ENCODE measurements at regions not wholly inside any gene's neighbourhood (a gene's known extent, or its start where the extent isn't known, plus 50 kb on each side); places are given as distances from the start of the nearest gene placed in this dataset.

- Mint-ChIP-seq H3K36me3 (ENCODE audit: low read depth) (no peaks in the 10 kb centered on the region), H3K27ac (no peak overlapping the region), H3K9me3 (no peaks in the 10 kb centered on the region), H3K4me3 (no peak overlapping the region), H3K27me3 (peaks cover 10% of the 10 kb centered on the region), H3K4me1 (peaks cover 5% of the 10 kb centered on the region)
- ATAC-seq (replicated peaks), result no peak
Measured at GRCh38 chr2:216553482-216554240, 55.0 kb downstream of the RPL37A start.

- peaks cover 10% of the 10 kb centered on the region for H3K27me3 Mint-ChIP-seq
- H3K9me3 Mint-ChIP-seq, result no peaks in the 10 kb centered on the region
- peaks cover 5% of the 10 kb centered on the region for H3K4me1 Mint-ChIP-seq
- H3K27ac Mint-ChIP-seq, result no peak overlapping the region
- H3K36me3 Mint-ChIP-seq (ENCODE audit: low read depth), result no peaks in the 10 kb centered on the region
- no peak overlapping the region for H3K4me3 Mint-ChIP-seq
- ATAC-seq (replicated peaks), result no peak
Measured at GRCh38 chr2:216554286-216554685, 55.6 kb downstream of the RPL37A start.

- no peak overlapping the region for H3K27ac Mint-ChIP-seq
- no peaks in the 10 kb centered on the region for H3K9me3 Mint-ChIP-seq
- H3K4me1 Mint-ChIP-seq, result peaks cover 5% of the 10 kb centered on the region
- peaks cover 10% of the 10 kb centered on the region for H3K27me3 Mint-ChIP-seq
- no peak overlapping the region for H3K4me3 Mint-ChIP-seq
- ATAC-seq (replicated peaks), result no peak
- H3K36me3 Mint-ChIP-seq (ENCODE audit: low read depth), result no peaks in the 10 kb centered on the region
Measured at GRCh38 chr2:216554755-216555154, 56.1 kb downstream of the RPL37A start.

GRCh38 chr2:216555274-216555673, 56.6 kb downstream of the RPL37A start:
- Mint-ChIP-seq H3K9me3 (no peaks in the 10 kb centered on the region), H3K4me3 (no peak overlapping the region), H3K4me1 (peaks cover 5% of the 10 kb centered on the region), H3K36me3 (ENCODE audit: low read depth) (no peaks in the 10 kb centered on the region), H3K27ac (no peak overlapping the region), H3K27me3 (peaks cover 9% of the 10 kb centered on the region)
- no peak for ATAC-seq (replicated peaks)

GRCh38 chr2:216556202-216556601, 57.6 kb downstream of the RPL37A start:
- Mint-ChIP-seq H3K4me1 (peaks cover 5% of the 10 kb centered on the region), H3K36me3 (ENCODE audit: low read depth) (no peaks in the 10 kb centered on the region), H3K27me3 (peaks cover 9% of the 10 kb centered on the region), H3K27ac (no peak overlapping the region), H3K4me3 (no peak overlapping the region), H3K9me3 (no peaks in the 10 kb centered on the region)
- ATAC-seq (replicated peaks), result no peak

GRCh38 chr2:216557413-216557812, 58.8 kb downstream of the RPL37A start:
- Mint-ChIP-seq H3K9me3 (no peaks in the 10 kb centered on the region), H3K27me3 (peaks cover 11% of the 10 kb centered on the region)

GRCh38 chr2:216557820-216558219, 59.2 kb downstream of the RPL37A start:
- Mint-ChIP-seq H3K4me3 (no peak overlapping the region), H3K27ac (no peak overlapping the region), H3K9me3 (no peaks in the 10 kb centered on the region), H3K4me1 (peaks cover 5% of the 10 kb centered on the region), H3K36me3 (ENCODE audit: low read depth) (no peaks in the 10 kb centered on the region), H3K27me3 (peaks cover 15% of the 10 kb centered on the region)
- no peak for ATAC-seq (replicated peaks)

More at GRCh38 chr2:216557413-216557812, 58.8 kb downstream of the RPL37A start:
- Mint-ChIP-seq H3K4me1 (peaks cover 5% of the 10 kb centered on the region), H3K27ac (no peak overlapping the region), H3K4me3 (no peak overlapping the region), H3K36me3 (ENCODE audit: low read depth) (no peaks in the 10 kb centered on the region)
- ATAC-seq (replicated peaks), result no peak

GRCh38 chr2:216559625-216560156, 61.0 kb downstream of the RPL37A start:
- ATAC-seq (replicated peaks), result no peak
- Mint-ChIP-seq H3K4me3 (no peak overlapping the region), H3K27me3 (peaks cover 23% of the 10 kb centered on the region), H3K9me3 (no peaks in the 10 kb centered on the region), H3K4me1 (peaks cover 5% of the 10 kb centered on the region), H3K27ac (no peak overlapping the region), H3K36me3 (ENCODE audit: low read depth) (no peaks in the 10 kb centered on the region)

- H3K27ac Mint-ChIP-seq, result no peak overlapping the region
- H3K36me3 Mint-ChIP-seq (ENCODE audit: low read depth), result no peaks in the 10 kb centered on the region
- no peak overlapping the region for H3K4me3 Mint-ChIP-seq
- H3K9me3 Mint-ChIP-seq, result no peaks in the 10 kb centered on the region
- peaks cover 25% of the 10 kb centered on the region for H3K27me3 Mint-ChIP-seq
- peaks cover 2% of the 10 kb centered on the region for H3K4me1 Mint-ChIP-seq
- ATAC-seq (replicated peaks), result no peak
Measured at GRCh38 chr2:216560838-216561270, 62.2 kb downstream of the RPL37A start.

- no peaks in the 10 kb centered on the region for H3K9me3 Mint-ChIP-seq
- no peaks in the 10 kb centered on the region for H3K4me1 Mint-ChIP-seq
- no peaks in the 10 kb centered on the region for H3K36me3 Mint-ChIP-seq (ENCODE audit: low read depth)
- peaks cover 34% of the 10 kb centered on the region for H3K27me3 Mint-ChIP-seq
- H3K27ac Mint-ChIP-seq, result no peak overlapping the region
- no peak for ATAC-seq (replicated peaks)
- no peak overlapping the region for H3K4me3 Mint-ChIP-seq
Measured at GRCh38 chr2:216562696-216563435, 64.2 kb downstream of the RPL37A start.

GRCh38 chr2:216563646-216564045, 65.0 kb downstream of the RPL37A start:
- H3K27me3 Mint-ChIP-seq, result peaks cover 34% of the 10 kb centered on the region
- no peaks in the 10 kb centered on the region for H3K4me1 Mint-ChIP-seq
- no peak overlapping the region for H3K27ac Mint-ChIP-seq

GRCh38 chr2:216564611-216565010, 66.0 kb downstream of the RPL37A start:
- Mint-ChIP-seq H3K36me3 (ENCODE audit: low read depth) (no peaks in the 10 kb centered on the region), H3K27me3 (peaks cover 40% of the 10 kb centered on the region), H3K4me1 (no peaks in the 10 kb centered on the region), H3K9me3 (no peaks in the 10 kb centered on the region), H3K4me3 (no peak overlapping the region), H3K27ac (no peak overlapping the region)
- no peak for ATAC-seq (replicated peaks)

More at GRCh38 chr2:216563646-216564045, 65.0 kb downstream of the RPL37A start:
- ATAC-seq (replicated peaks), result no peak
- Mint-ChIP-seq H3K36me3 (ENCODE audit: low read depth) (no peaks in the 10 kb centered on the region), H3K4me3 (no peak overlapping the region), H3K9me3 (no peaks in the 10 kb centered on the region)

- no peak for ATAC-seq (replicated peaks)
- Mint-ChIP-seq H3K36me3 (ENCODE audit: low read depth) (no peaks in the 10 kb centered on the region), H3K4me3 (no peak overlapping the region), H3K27ac (no peak overlapping the region), H3K4me1 (no peaks in the 10 kb centered on the region), H3K9me3 (no peaks in the 10 kb centered on the region), H3K27me3 (peaks cover 35% of the 10 kb centered on the region)
Measured at GRCh38 chr2:216565956-216566355, 67.3 kb upstream of the IGFBP2 start.

GRCh38 chr2:216568576-216568975, 64.6 kb upstream of the IGFBP2 start:
- Mint-ChIP-seq H3K36me3 (ENCODE audit: low read depth) (no peaks in the 10 kb centered on the region), H3K4me1 (no peaks in the 10 kb centered on the region), H3K4me3 (no peak overlapping the region), H3K27me3 (peaks cover 29% of the 10 kb centered on the region), H3K9me3 (peaks cover 3% of the 10 kb centered on the region), H3K27ac (no peak overlapping the region)
- ATAC-seq (replicated peaks), result no peak

GRCh38 chr2:216569765-216570164, 63.5 kb upstream of the IGFBP2 start:
- Mint-ChIP-seq H3K27me3 (peaks cover 24% of the 10 kb centered on the region), H3K9me3 (peaks cover 3% of the 10 kb centered on the region), H3K4me1 (no peaks in the 10 kb centered on the region), H3K27ac (no peak overlapping the region), H3K36me3 (ENCODE audit: low read depth) (no peaks in the 10 kb centered on the region), H3K4me3 (no peak overlapping the region)
- ATAC-seq (replicated peaks), result no peak

Measured in activated T-helper 17 cell treated with anti-CD3 and anti-CD28 coated beads, Interleukin-2, amount 50 U/mL, for 72 hours (primary cell).